Neural progenitor cell (in vitro differentiated cells): ENCODE measurements at regions not wholly inside any gene's neighbourhood (a gene's known extent, or its start where the extent isn't known, plus 50 kb on each side); places are given as distances from the start of the nearest gene placed in this dataset.

Source experiments
- EZH2 ChIP-seq: fragments of 200-600 bp; sonication (generic); IDR thresholded peaks from 2 replicates; pipeline ENCODE4 v1.6.1; 2017; ENCODE audit warnings: antibody characterized with exemption, mild to moderate bottlenecking, moderate library complexity
- TF ChIP-seq, protein P1 (sequence below): fragments of 200-600 bp; sonication (generic); IDR thresholded peaks from 2 replicates; pipeline ENCODE4 v1.5.1; 2017; ENCODE audit warnings: antibody characterized with exemption, mild to moderate bottlenecking

GRCh38 chr12:72178244-72178643 is 93.9 kb upstream of the TRHDE start:
- no peak for TF ChIP-seq EZH2
- TF ChIP-seq, protein P1, sequence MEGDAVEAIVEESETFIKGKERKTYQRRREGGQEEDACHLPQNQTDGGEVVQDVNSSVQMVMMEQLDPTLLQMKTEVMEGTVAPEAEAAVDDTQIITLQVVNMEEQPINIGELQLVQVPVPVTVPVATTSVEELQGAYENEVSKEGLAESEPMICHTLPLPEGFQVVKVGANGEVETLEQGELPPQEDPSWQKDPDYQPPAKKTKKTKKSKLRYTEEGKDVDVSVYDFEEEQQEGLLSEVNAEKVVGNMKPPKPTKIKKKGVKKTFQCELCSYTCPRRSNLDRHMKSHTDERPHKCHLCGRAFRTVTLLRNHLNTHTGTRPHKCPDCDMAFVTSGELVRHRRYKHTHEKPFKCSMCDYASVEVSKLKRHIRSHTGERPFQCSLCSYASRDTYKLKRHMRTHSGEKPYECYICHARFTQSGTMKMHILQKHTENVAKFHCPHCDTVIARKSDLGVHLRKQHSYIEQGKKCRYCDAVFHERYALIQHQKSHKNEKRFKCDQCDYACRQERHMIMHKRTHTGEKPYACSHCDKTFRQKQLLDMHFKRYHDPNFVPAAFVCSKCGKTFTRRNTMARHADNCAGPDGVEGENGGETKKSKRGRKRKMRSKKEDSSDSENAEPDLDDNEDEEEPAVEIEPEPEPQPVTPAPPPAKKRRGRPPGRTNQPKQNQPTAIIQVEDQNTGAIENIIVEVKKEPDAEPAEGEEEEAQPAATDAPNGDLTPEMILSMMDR = no peak
